Stimulated activated CD8-positive, alpha-beta memory T cell treated with anti-CD3 and anti-CD28 coated beads, Interleukin-12 subunit alpha, Interleukin-12 subunit beta, amount 100 ng/mL, for 1 hour (primary cell): ENCODE measurements at regions not wholly inside any gene's neighbourhood (a gene's known extent, or its start where the extent isn't known, plus 50 kb on each side); places are given as distances from the start of the nearest gene placed in this dataset.

ENCODE experiments used
- DNase-seq: peaks from one replicate; pipeline ENCODE4 v3.0.0-alpha.2; 2020; ENCODE audit warnings: low read depth

DNA sequence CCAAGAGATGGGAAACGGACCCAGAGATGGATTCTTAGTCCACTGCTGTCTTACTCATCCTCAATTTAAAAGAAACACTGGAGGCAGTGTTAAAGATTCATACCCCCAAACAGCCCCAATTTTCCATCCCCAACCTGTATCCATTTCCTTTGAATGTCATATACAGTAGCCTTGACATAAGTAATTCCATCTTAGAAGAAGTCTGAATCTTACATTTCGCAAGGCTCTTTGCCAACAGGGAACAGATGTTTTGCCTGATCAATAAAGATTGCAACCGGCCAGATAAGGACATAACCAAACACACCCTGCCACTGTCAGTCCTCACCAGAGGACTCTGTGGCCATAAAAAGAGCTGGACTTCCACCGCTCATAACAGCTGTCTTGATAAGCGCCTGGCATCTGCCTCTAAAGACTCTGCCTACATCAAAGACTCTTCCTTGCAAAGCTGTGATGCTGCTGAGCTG lies 59.0 kb upstream of the MED9 start:
- DNase-seq = no peak

- no peak for DNase-seq
Observed at GRCh38 chr17:17419166-17419565, 57.6 kb upstream of the MED9 start.

GRCh38 chr17:17419631-17420030 lies 57.2 kb upstream of the MED9 start:
- no peak for DNase-seq

DNA sequence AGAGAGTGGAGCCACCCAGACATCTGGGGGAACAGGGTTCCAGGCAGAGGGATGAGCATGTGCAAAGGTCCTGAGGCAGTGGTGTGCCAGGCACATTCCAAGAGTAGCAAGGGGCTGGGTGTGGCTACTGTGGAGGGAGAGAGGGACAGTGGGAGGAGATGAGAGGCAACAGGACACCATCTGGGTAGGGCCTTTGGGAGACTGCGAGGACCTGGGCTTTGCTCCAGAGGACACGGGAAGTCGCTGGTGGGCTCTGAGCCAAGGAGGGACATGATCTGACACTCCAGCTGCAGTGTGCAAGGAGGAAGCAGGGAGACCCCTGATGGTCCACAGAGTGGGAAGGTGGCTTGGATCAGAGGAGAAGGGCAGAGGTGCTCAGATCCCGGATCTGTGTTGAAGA lies 56.7 kb upstream of the MED9 start:
- no peak for DNase-seq

DNA sequence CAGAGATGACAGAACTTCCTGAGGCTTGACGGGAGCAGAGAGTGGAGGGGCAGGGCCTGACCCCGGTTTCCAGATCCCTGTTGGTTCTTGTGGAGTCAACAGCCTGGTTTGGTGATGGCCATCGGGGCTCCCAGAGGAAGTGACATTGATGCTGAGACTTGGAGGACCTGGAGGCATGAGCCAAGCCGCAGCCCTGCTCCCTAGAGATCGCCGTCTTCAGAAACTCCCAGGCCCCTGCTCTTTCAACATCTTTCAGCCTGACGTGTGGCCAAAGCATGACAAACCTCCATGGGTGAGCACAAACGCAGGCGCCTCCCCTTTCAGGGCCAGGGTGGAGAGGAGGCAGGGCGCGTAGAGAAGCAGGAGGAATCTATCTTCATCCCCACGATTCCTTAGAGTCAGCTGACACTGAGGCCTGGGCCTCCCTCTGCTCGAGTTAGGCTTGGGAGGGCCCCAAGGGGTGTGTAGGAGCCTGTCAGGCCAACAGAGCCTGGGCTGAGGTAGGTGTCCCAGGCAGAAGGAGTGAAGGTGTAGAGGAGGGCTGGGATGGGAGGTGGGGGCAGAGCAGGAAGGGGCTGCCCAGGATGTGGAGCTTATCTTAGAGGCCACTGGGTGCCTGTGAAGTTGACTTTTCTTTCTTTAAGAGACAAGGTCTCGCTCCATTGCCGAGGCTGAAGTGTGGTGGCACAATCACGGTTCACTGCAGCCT lies 56.1 kb upstream of the MED9 start:
- no peak for DNase-seq

DNA sequence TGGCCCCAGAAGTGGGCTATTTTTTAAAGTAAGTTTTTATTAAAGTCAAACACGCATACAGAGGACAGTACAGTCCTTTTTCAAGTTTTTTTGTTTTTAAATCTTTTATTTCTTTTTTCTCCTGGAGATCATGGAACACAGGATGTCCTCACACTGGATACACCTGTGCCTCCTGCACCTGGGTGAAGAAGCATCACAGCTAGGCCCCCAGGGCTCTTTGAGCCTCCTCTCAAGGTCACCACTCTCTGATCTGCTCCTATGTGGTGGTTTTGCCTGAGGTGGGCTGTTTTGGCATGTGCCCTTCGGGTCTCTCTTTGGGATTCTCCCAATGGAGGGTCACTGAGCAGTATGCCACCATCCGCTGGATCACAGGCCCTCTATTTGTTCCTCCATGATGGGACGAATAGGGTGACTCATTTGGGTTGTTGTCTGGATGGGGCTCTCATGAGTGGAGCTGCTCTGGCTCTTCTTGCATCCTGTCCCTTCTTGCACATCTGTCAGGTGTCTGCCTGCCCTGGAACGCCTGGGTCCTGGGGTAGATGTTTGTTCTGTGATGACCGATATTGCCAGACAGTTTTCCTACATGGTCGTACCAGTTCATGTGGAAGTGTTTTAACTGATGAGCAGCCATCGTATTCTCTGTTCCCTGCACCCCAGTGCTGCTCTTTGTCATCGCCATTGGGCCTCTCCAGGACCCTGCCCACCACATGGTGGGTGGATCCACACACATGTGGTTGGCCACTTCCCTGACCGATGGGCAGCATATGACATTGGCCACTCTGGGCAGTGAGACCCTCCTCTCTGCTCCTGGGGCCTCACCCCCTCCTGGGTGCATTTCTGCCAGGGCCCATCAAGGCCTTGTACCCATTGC lies 55.2 kb upstream of the MED9 start:
- no peak for DNase-seq

GRCh38 chr17:17422217-17422610 lies 54.6 kb upstream of the MED9 start:
- no peak for DNase-seq

GRCh38 chr17:17422641-17423040 lies 54.2 kb upstream of the MED9 start:
- DNase-seq = no peak

DNA sequence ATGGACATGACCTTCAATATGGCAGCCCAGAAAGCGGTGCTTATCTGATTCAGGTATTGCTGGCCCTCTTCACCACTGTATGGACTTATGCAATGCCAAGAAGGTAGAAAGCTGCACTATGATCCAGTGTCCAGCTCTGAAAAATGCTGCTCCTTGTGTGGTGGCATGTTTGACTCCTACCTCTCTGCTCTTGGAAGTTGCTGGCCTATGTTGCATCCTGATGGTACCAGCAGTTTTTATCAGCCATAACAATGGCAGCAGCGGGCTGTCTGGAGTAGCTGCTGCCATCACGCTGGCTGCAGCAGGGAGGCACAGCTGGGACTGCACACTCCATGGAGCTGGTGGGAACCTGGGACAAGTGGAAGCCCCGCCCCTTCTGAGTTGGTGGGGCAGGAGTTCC lies 53.1 kb upstream of the MED9 start:
- no peak for DNase-seq

- DNase-seq = no peak
Observed at GRCh38 chr17:17424552-17424951, 52.2 kb upstream of the MED9 start.

DNA sequence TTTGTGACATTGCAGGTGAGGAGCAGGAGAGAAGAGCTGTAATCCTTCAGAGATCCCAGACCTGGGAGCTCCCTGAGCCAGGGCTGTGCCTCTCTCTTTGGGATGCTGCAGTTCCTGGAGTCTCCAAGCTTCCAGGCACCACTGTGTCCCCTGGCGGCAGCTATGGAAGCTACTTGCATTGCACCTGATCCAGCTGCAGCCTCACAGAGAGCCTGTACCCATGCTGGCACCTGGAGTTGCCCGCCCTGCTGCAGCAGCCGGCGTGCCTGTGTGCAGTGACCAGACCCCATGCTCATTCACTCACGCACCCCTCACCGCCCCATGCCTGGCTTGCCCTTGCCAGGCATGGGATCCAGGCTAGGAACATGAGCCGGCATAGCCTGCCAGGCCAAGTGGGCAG lies 51.8 kb upstream of the MED9 start:
- no peak for DNase-seq

DNA sequence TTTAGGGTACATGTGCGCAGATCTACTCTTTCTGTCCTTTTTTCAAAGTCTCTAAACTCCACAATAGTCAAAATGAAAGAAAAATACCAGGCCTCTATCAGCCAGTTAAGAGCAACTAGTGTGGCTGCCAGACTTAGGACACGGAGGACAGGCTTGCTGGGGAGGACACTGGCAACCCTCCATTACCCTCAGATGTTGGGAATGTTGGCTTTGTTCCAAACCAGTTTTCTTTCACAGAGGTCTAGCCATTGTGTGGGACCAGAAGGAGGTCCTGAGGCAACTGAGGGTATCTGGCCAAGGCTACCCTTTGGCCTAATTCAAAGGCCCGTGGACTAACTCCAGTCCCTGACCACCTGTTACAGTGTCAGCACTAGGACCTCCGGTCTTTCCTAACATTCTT lies 51.2 kb upstream of the MED9 start:
- no peak for DNase-seq

GRCh38 chr17:17426184-17426583 lies 50.6 kb upstream of the MED9 start:
- DNase-seq = no peak
